Neural cell (in vitro differentiated cells): ENCODE measurements at regions not wholly inside any gene's neighbourhood (a gene's known extent, or its start where the extent isn't known, plus 50 kb on each side); places are given as distances from the start of the nearest gene placed in this dataset.

Experiments
- H2AFZ ChIP-seq: fragments of 200-600, 300-800 bp; sonication (generic), shearing (Covaris generic); 2 replicates; pipeline ENCODE4 v1.6.0; 2014; ENCODE audit warnings: low read depth, mild to moderate bottlenecking, antibody characterized with exemption, low read length, moderate library complexity
- H3F3A ChIP-seq: fragments of 200-600 bp; shearing (Covaris generic); 2 replicates; pipeline ENCODE4 v1.6.1; 2016; ENCODE audit warnings: mild to moderate bottlenecking, moderate library complexity, mixed read lengths, antibody characterized with exemption, low read length; ENCODE audit not compliant: insufficient read depth, poor library complexity, severe bottlenecking
- H3K27ac ChIP-seq: fragments of 200-600, 300-800 bp; sonication (generic), shearing (Covaris generic); 2 replicates; pipeline ENCODE4 v1.5.1; 2014; ENCODE audit warnings: mild to moderate bottlenecking, low read length, moderate library complexity
- H3K27me3 ChIP-seq: fragments of 300-800, 200-600 bp; sonication (generic), shearing (Covaris generic); 2 replicates; pipeline ENCODE4 v1.6.0; 2014; ENCODE audit warnings: mild to moderate bottlenecking, low read depth, low read length, moderate library complexity; ENCODE audit not compliant: insufficient read depth
- H3K36me3 ChIP-seq: fragments of 300-800, 200-600 bp; sonication (generic), shearing (Covaris generic); 2 replicates; pipeline ENCODE4 v1.5.1; 2014; ENCODE audit warnings: mild to moderate bottlenecking, antibody characterized with exemption, low read length, moderate library complexity; ENCODE audit not compliant: insufficient read depth
- H3K4me2 ChIP-seq: fragments of 300-800, 200-600 bp; sonication (generic), shearing (Covaris generic); 2 replicates; pipeline ENCODE4 v1.6.0; 2014; ENCODE audit warnings: mild to moderate bottlenecking, low read length
- H3K4me3 ChIP-seq: fragments of 300-800, 200-600 bp; sonication (generic), shearing (Covaris generic); 2 replicates; pipeline ENCODE4 v1.5.1; 2014; ENCODE audit warnings: mild to moderate bottlenecking, low read length, moderate library complexity
- H3K79me2 ChIP-seq: fragments of 200-600 bp; shearing (Covaris generic); replicated peaks from 2 replicates; pipeline ENCODE4 v1.6.0; 2014; ENCODE audit warnings: mild to moderate bottlenecking, low read length, moderate library complexity; ENCODE audit not compliant: insufficient read depth
- H3K9ac ChIP-seq: fragments of 300-800, 200-600 bp; sonication (generic), shearing (Covaris generic); 2 replicates; pipeline ENCODE4 v1.6.1; 2016; ENCODE audit warnings: mild to moderate bottlenecking, low read length, mixed read lengths
- H3K9me2 ChIP-seq: fragments of 200-600 bp; shearing (Covaris generic); 2 replicates; pipeline ENCODE4 v1.6.1; 2016; ENCODE audit warnings: mild to moderate bottlenecking, low read length, mixed read lengths; ENCODE audit not compliant: insufficient read depth
- H3K9me3 ChIP-seq: fragments of 200-600, 300-800 bp; sonication (generic), shearing (Covaris generic); 2 replicates; pipeline ENCODE4 v1.6.1; 2016; ENCODE audit warnings: mild to moderate bottlenecking, mixed run types, low read length, moderate library complexity, mixed read lengths
- H4K20me1 ChIP-seq: fragments of 200-600 bp; shearing (Covaris generic); 2 replicates; pipeline ENCODE4 v1.6.1; 2016; ENCODE audit warnings: mild to moderate bottlenecking, mixed run types; ENCODE audit not compliant: insufficient read depth
- EP300 ChIP-seq: fragments of 450-650 bp; conservative IDR thresholded peaks from 2 replicates; pipeline ENCODE4 v1.6.1; 2014; ENCODE audit warnings: antibody characterized with exemption, mild to moderate bottlenecking, moderate library complexity; ENCODE audit not compliant: poor library complexity, severe bottlenecking
- EZH2 ChIP-seq: fragments of 200-600, 300-800 bp; shearing (Covaris generic), sonication (generic); IDR thresholded peaks from 2 replicates; pipeline ENCODE4 v1.6.1; 2014; ENCODE audit warnings: antibody characterized with exemption, low read length, borderline replicate concordance, mild to moderate bottlenecking; ENCODE audit not compliant: insufficient read depth, poor library complexity, severe bottlenecking
- MXI1 ChIP-seq: fragments of 450-650 bp; conservative IDR thresholded peaks from 2 replicates; pipeline ENCODE4 v1.6.1; 2014; ENCODE audit warnings: antibody characterized with exemption, mild to moderate bottlenecking; ENCODE audit not compliant: poor library complexity, severe bottlenecking
- POLR2AphosphoS5 ChIP-seq: IDR thresholded peaks from 2 replicates; pipeline ENCODE4 v1.6.1; 2012
- RAD21 ChIP-seq: fragments of 450-650 bp; conservative IDR thresholded peaks from 2 replicates; pipeline ENCODE4 v1.6.1; 2014; ENCODE audit warnings: antibody characterized with exemption, mild to moderate bottlenecking, moderate library complexity
- REST ChIP-seq: IDR thresholded peaks from 2 replicates; pipeline ENCODE4 v1.6.1; 2012; ENCODE audit warnings: borderline replicate concordance
- SMC3 ChIP-seq: fragments of 450-650 bp; conservative IDR thresholded peaks from 2 replicates; pipeline ENCODE4 v1.6.1; 2014; ENCODE audit warnings: antibody characterized with exemption, mild to moderate bottlenecking, moderate library complexity; ENCODE audit not compliant: poor library complexity
- TAF1 ChIP-seq: IDR thresholded peaks from 2 replicates; pipeline ENCODE4 v1.6.1; 2012; ENCODE audit warnings: low read depth
- TF ChIP-seq, protein P1 (sequence below): fragments of 450-650 bp; IDR thresholded peaks from 2 replicates; pipeline ENCODE4 v1.5.1; 2014; ENCODE audit warnings: antibody characterized with exemption, mild to moderate bottlenecking, moderate library complexity; ENCODE audit not compliant: poor library complexity, severe bottlenecking

- H3K9me2 ChIP-seq: no peaks in the 10 kb centered on the region
- H3K27me3 ChIP-seq: no peaks in the 10 kb centered on the region
- no peak overlapping the region for H3K4me3 ChIP-seq
- H3K4me2 ChIP-seq: no peak overlapping the region
- H2AFZ ChIP-seq: no peak overlapping the region
- no peaks in the 10 kb centered on the region for H3K36me3 ChIP-seq
- H3K27ac ChIP-seq: no peak overlapping the region
- no peaks in the 10 kb centered on the region for H3F3A ChIP-seq
- no peaks in the 10 kb centered on the region for H3K79me2 ChIP-seq
- H3K9me3 ChIP-seq: no peaks in the 10 kb centered on the region
- H3K9ac ChIP-seq: no peak overlapping the region
- H4K20me1 ChIP-seq: no peaks in the 10 kb centered on the region
- TF ChIP-seq POLR2AphosphoS5 (no peak), TAF1 (no peak), EZH2 (no peak), SMC3 (no peak), EP300 (no peak), RAD21 (no peak), MXI1 (no peak)
- TF ChIP-seq, protein P1, sequence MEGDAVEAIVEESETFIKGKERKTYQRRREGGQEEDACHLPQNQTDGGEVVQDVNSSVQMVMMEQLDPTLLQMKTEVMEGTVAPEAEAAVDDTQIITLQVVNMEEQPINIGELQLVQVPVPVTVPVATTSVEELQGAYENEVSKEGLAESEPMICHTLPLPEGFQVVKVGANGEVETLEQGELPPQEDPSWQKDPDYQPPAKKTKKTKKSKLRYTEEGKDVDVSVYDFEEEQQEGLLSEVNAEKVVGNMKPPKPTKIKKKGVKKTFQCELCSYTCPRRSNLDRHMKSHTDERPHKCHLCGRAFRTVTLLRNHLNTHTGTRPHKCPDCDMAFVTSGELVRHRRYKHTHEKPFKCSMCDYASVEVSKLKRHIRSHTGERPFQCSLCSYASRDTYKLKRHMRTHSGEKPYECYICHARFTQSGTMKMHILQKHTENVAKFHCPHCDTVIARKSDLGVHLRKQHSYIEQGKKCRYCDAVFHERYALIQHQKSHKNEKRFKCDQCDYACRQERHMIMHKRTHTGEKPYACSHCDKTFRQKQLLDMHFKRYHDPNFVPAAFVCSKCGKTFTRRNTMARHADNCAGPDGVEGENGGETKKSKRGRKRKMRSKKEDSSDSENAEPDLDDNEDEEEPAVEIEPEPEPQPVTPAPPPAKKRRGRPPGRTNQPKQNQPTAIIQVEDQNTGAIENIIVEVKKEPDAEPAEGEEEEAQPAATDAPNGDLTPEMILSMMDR: no peak
Observed at GRCh38 chr12:92064422-92064821, 81.2 kb downstream of the BTG1 start.

GRCh38 chr12:92063641-92064040 is 82.0 kb downstream of the BTG1 start:
- H3K4me2 ChIP-seq: no peak overlapping the region
- H3K4me3 ChIP-seq: no peak overlapping the region
- no peaks in the 10 kb centered on the region for H3K36me3 ChIP-seq
- H3K27ac ChIP-seq: no peak overlapping the region
- no peak overlapping the region for H2AFZ ChIP-seq
- no peaks in the 10 kb centered on the region for H3F3A ChIP-seq
- H3K9ac ChIP-seq: no peak overlapping the region
- no peaks in the 10 kb centered on the region for H3K27me3 ChIP-seq
- no peaks in the 10 kb centered on the region for H3K79me2 ChIP-seq
- H3K9me3 ChIP-seq: no peaks in the 10 kb centered on the region
- TF ChIP-seq EP300 (no peak), MXI1 (no peak), REST (no peak), POLR2AphosphoS5 (no peak), RAD21 (no peak), EZH2 (no peak)
- TF ChIP-seq, protein P1: no peak
- H4K20me1 ChIP-seq: no peaks in the 10 kb centered on the region
- no peaks in the 10 kb centered on the region for H3K9me2 ChIP-seq
